Activated T-helper 2 cell treated with anti-CD3 and anti-CD28 coated beads, Interferon-gamma antibody, Interleukin-2, Interleukin-4, amounts not matched to agents 10 μg/mL and 5 μg/mL and 100 μg/mL, durations not matched to agents 14 hours and 24 hours and 36 hours (primary cell): ENCODE measurements at regions not wholly inside any gene's neighbourhood (a gene's known extent, or its start where the extent isn't known, plus 50 kb on each side); places are given as distances from the start of the nearest gene placed in this dataset.

Source experiments
- DNase-seq: peaks from one replicate; pipeline ENCODE4 v3.0.0; 2021; ENCODE audit warnings: low spot score
- H3K27ac Mint-ChIP-seq: one replicate; pipeline ENCODE4 v1.8.0; 2021; ENCODE audit warnings: mixed read lengths
- H3K27me3 Mint-ChIP-seq: one replicate; pipeline ENCODE4 v1.8.0; 2021; ENCODE audit warnings: low read depth, mixed read lengths
- H3K36me3 Mint-ChIP-seq: one replicate; pipeline ENCODE4 v1.8.0; 2021; ENCODE audit warnings: low read depth, mixed read lengths
- H3K4me1 Mint-ChIP-seq: one replicate; pipeline ENCODE4 v1.8.0; 2021; ENCODE audit warnings: low read depth, mixed read lengths
- H3K4me3 Mint-ChIP-seq: one replicate; pipeline ENCODE4 v1.8.0; 2021; ENCODE audit warnings: low read depth, mild to moderate bottlenecking, moderate library complexity, mixed read lengths
- H3K9me3 Mint-ChIP-seq: one replicate; pipeline ENCODE4 v1.8.0; 2021; ENCODE audit warnings: mixed read lengths
- intact Hi-C: fragments of 100-400 bp; cut with micrococcal nuclease; formaldehyde crosslinking; loops from one replicate; pipeline ENCODE4 v1.15.1; 2023

DNA sequence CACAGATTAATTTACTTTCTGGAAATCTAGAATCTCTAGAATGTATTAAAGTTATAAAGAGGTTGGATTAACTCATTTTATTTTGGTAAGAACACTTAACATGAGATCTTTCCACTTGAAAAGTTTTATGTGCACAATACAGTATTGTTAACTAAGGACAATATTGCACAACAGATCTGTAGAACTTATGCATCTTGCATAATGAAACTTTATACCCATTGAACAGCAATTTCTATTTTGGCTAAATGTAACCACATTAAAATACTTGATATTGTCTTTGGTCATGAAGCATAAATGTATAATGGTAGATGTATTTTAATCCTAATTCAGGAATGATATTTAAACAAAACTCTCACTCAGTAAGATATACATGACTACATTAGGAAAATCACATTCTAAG is 203.8 kb downstream of the SNX19 start:
- Mint-ChIP-seq H3K36me3 (no peaks in the 10 kb centered on the region), H3K4me1 (no peaks in the 10 kb centered on the region), H3K27ac (no peak overlapping the region), H3K9me3 (no peaks in the 10 kb centered on the region), H3K27me3 (no peaks in the 10 kb centered on the region), H3K4me3 (no peak overlapping the region)
- DNase-seq, result no peak
- intact Hi-C loops, result no loop called here

DNA sequence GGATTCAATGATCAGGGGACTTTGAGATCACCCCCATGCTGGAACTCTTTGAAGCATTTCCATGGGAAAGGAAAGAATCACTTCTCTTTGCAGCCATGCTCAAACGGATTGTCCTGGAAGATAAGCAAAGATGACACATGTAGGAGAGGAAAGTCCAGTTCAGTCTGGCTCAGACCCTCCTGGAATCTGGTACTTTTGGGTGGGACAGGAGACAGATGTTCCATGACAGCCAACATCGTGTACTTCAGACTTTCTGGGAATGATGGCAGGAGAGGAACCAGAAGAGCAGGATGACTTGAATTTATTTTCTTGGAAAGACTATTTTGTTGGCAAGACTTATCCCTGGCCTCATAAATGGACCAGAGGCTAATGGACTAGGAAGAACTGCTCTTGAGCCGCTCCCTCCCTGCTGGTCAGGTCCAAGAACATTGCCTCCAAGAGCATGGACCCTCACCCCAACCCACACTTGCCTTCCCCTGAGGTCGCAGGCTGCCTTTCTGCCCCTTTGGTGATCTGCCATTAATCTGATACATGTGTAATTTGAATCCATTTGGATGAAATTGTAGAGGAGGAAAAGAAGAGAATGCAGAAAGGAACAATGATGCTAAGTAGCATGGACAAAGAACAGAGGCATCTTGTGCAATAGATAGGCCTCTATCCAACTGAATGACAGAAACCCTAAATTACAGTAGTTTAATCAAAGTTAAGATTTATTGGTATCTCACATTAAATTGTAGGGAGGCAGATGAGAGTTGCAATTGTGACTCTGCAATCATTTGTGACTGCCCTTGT is 201.0 kb downstream of the SNX19 start:
- no peaks in the 10 kb centered on the region for H3K27me3 Mint-ChIP-seq

GRCh38 chr11:130715877-130716220 is 200.4 kb downstream of the SNX19 start:
- Mint-ChIP-seq H3K4me1 (no peaks in the 10 kb centered on the region), H3K36me3 (no peaks in the 10 kb centered on the region), H3K27me3 (no peaks in the 10 kb centered on the region), H3K9me3 (no peaks in the 10 kb centered on the region), H3K27ac (no peak overlapping the region), H3K4me3 (no peak overlapping the region)
- intact Hi-C loops, result no loop called here
- DNase-seq, result no peak

More for the DNA sequence above, 201.0 kb downstream of the SNX19 start:
- H3K4me3 Mint-ChIP-seq, result no peak overlapping the region
- intact Hi-C loops, result no loop called here
- H3K27ac Mint-ChIP-seq, result no peak overlapping the region
- H3K36me3 Mint-ChIP-seq, result no peaks in the 10 kb centered on the region
- H3K9me3 Mint-ChIP-seq, result no peaks in the 10 kb centered on the region
- DNase-seq, result no peak
- no peaks in the 10 kb centered on the region for H3K4me1 Mint-ChIP-seq

DNA sequence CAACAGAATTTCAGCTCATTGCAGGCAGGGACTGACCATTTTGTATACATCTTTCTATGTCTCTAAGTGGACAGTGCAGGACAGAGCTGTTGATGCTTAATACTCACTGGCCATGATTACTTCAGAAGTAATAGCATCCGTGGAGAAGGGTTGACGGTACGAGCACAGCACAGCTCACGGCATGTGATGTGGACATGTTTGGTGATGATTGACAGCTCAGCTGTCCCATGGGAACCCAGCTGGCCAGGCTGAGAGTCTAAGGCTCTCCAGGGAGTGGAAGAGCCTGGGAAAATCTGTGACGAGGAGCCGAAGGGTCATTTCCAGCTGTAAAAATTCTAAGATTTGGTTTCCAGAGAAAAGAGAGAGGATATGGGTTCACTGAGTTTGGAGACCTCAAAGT is 198.2 kb downstream of the SNX19 start:
- Mint-ChIP-seq H3K4me1 (no peaks in the 10 kb centered on the region), H3K36me3 (no peaks in the 10 kb centered on the region), H3K27me3 (no peaks in the 10 kb centered on the region), H3K4me3 (no peak overlapping the region), H3K9me3 (no peaks in the 10 kb centered on the region), H3K27ac (no peak overlapping the region)
- DNase-seq, result no peak
- intact Hi-C loops, result no loop called here

DNA sequence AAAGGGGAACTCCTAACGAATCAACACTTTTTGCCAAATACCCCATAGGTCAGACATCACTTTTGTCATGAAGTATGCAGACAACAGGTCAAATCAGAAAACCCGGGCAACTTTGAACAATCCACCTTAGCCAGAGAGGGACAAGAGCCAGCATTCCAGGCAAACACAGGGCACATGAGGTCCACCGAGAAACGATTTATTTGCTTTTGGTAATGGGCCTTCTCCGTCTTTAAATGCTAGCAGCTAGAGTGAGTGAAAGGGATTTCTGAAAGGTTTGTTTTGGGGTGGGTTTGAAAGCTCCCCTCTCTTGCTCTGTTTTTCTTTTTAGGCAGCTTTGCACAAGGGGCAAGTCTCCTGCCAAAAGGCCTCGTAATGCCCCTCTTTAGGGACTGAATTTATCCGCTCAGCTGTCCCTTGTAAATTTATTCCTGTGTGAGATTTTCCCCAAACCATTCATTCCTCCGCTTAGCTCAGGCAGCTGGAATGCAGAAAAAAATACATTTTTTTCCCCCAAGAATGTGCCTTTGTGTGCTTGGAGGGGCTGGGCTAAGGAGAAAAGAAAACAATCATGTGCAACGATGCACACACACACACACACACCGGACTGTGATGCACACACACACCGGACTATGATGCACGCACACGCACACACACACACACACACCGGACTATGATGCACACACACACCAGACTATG is 196.9 kb downstream of the SNX19 start:
- no peaks in the 10 kb centered on the region for H3K27me3 Mint-ChIP-seq
- no peak overlapping the region for H3K4me3 Mint-ChIP-seq
- no peak for DNase-seq
- no peaks in the 10 kb centered on the region for H3K9me3 Mint-ChIP-seq
- H3K36me3 Mint-ChIP-seq, result no peaks in the 10 kb centered on the region
- no peak overlapping the region for H3K27ac Mint-ChIP-seq
- intact Hi-C loops, result no loop called here
- H3K4me1 Mint-ChIP-seq, result no peaks in the 10 kb centered on the region

DNA sequence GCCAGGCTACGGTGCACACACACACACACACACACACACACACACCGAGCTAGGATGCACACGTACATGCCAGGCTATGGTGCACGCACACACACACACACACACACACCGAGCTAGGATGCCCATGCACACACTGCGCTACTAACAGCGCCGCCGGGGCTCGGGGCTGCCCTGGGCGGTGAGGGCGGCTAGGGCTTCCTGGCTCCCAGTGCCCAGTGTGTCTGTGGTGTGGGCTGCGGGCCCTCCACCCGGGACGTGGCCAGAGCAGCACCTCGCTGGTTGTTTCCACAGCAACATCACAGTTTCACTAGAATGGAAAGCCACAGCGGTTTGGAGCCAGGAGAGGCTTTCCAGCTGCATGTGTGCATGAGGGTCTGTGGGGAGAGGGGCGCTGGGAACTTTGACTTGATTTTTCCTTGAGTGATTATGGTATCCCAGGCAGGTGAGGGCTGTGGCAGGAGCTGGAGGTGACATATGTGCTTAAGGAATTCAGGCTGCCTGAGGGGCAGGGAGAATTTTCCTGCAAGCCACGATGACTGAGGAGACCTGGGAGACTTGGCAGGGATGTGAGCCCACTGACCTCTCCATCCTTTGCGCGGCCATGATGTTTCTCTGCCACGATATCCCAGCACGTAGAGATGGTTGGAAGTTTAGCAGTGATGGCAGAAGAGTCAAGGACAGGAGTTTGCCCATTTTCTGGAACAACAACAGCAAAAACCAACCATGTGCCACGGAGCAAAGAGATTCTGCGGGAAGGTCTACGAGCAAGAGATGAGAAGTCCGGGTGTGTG is 195.9 kb downstream of the SNX19 start:
- Mint-ChIP-seq H3K9me3 (no peaks in the 10 kb centered on the region), H3K4me3 (no peak overlapping the region), H3K27ac (no peak overlapping the region), H3K36me3 (no peaks in the 10 kb centered on the region), H3K27me3 (no peaks in the 10 kb centered on the region), H3K4me1 (no peaks in the 10 kb centered on the region)
- intact Hi-C loops, result no loop called here
- no peak for DNase-seq

GRCh38 chr11:130721023-130721681 is 195.1 kb downstream of the SNX19 start:
- no peak for DNase-seq
- H3K4me3 Mint-ChIP-seq, result no peak overlapping the region
- H3K36me3 Mint-ChIP-seq, result no peaks in the 10 kb centered on the region
- no peaks in the 10 kb centered on the region for H3K9me3 Mint-ChIP-seq
- H3K4me1 Mint-ChIP-seq, result no peaks in the 10 kb centered on the region
- no peak overlapping the region for H3K27ac Mint-ChIP-seq
- no peaks in the 10 kb centered on the region for H3K27me3 Mint-ChIP-seq
- intact Hi-C loops, result no loop called here

DNA sequence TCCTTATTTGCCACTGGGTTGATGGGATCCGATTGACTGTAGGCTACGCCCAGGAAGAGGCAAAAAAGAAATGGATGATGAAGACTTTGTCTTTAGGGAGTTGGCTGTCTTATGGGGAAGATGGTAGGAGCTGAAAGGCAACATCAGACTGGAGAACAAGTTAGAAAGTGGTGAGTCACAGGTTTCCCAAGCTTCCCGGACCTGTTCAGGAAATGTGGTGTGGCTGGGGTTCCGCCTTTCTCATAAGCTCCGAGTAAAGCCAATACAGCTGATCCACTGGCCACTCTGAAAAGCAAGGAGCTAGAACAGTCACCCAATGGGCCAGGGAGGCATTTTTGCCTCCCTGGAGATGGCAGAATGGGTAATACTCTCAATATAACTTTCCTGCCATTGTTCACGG is 194.5 kb downstream of the SNX19 start:
- H3K36me3 Mint-ChIP-seq, result no peaks in the 10 kb centered on the region
- no peak for DNase-seq
- H3K27ac Mint-ChIP-seq, result no peak overlapping the region
- intact Hi-C loops, result no loop called here
- H3K9me3 Mint-ChIP-seq, result no peaks in the 10 kb centered on the region
- H3K4me3 Mint-ChIP-seq, result no peak overlapping the region
- no peaks in the 10 kb centered on the region for H3K27me3 Mint-ChIP-seq
- no peaks in the 10 kb centered on the region for H3K4me1 Mint-ChIP-seq

DNA sequence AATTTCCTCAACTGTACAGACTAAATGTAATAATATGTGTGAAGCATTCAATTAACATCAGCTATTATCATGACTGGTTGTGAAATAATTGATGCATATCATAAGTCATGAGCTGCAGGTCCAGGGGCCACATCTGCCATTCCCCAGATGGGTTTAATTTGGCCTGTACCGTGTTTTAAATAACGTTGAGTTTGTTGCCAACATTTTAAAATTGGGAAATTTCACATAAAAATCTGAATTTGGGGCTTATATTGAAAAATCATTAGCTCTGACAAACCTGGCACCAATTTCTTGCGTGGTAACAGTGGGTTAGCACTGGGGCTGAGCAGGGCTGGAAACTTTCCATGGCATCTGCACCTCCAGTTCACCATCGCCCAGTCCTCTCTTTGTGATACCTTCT is 193.9 kb downstream of the SNX19 start:
- H3K4me3 Mint-ChIP-seq, result no peak overlapping the region
- no peak overlapping the region for H3K27ac Mint-ChIP-seq
- H3K4me1 Mint-ChIP-seq, result no peaks in the 10 kb centered on the region
- no peaks in the 10 kb centered on the region for H3K27me3 Mint-ChIP-seq
- intact Hi-C loops, result no loop called here
- H3K9me3 Mint-ChIP-seq, result no peaks in the 10 kb centered on the region
- DNase-seq, result no peak
- no peaks in the 10 kb centered on the region for H3K36me3 Mint-ChIP-seq

DNA sequence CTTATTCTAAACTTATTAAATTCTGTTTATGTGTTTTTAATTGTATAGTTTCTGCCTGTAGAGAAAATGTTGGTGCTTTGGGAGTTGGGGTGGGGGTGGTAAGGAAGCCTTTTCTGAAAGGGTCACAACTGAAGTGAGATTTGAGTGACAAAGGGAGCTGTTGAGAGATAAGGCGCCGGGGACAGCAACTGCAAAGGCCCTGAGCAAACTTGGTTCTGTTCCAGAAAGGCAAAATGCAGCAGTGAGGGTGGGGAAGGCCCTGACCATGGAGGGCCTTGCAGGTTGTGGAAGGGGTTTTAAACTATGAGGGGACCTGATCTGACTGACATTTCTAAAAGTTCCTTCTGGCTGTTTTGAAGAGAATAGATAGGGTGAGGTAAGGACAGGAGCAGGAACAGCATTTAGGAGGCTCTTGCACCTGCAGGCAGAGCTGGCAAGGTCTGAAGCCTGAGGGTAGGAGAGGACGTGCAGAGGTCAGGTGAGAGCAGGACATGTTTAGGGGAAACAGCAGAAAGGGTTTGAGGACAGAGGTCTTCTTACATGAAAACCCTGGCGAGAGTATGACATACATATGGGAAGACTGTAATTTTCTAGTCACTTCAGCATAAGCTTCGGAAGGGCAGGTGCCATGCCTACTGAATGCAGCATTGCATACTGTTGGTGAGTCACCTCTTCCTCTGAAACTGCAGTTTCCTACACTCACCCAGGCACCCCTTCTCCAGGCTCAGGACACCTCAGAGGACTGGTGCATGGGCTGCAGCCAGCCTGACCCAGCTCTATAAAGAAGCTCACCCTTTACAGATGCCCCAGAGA is 190.7 kb downstream of the SNX19 start:
- H3K4me3 Mint-ChIP-seq, result no peak overlapping the region
- peaks cover 11% of the 10 kb centered on the region for H3K9me3 Mint-ChIP-seq
- intact Hi-C loops, result no loop called here
- H3K4me1 Mint-ChIP-seq, result no peaks in the 10 kb centered on the region
- H3K27ac Mint-ChIP-seq, result no peak overlapping the region
- no peaks in the 10 kb centered on the region for H3K36me3 Mint-ChIP-seq
- H3K27me3 Mint-ChIP-seq, result no peaks in the 10 kb centered on the region
- DNase-seq, result no peak

- Mint-ChIP-seq H3K36me3 (no peaks in the 10 kb centered on the region), H3K27me3 (no peaks in the 10 kb centered on the region), H3K9me3 (peaks cover 19% of the 10 kb centered on the region), H3K4me3 (no peak overlapping the region), H3K27ac (no peak overlapping the region), H3K4me1 (no peaks in the 10 kb centered on the region)
- no peak for DNase-seq
- intact Hi-C loops, result no loop called here
These were observed 189.8 kb downstream of the SNX19 start for GRCh38 chr11:130726234-130727037.
